ENCODE measurements at regions not wholly inside any gene's neighbourhood (a gene's known extent, or its start where the extent isn't known, plus 50 kb on each side); places are given as distances from the start of the nearest gene placed in this dataset.

DNA sequence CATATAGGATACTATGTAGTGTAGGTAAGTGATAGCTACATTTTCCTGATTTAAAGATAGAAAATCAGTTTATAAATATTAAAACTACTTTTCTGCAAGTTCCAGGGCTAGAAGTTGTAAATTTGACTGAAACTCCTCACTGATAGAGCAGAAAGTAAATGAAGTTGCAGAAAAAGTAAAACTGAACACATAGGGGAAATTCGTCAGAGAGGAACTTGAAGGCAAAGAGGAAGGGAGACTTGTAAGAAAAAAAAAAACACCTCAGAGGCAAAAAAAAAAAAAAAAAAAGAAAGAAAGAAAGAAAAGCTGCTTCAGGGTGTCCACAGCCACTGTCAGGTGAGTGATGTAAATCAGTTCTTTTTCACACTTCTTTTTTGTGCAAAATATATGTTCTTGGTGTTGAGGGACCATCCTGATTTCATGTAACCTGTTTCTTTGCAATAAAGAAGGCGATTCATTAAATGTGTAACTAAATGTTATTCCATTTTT is 336.2 kb upstream of the ZNF462 start:
- Histone ChIP-seq H3K27me3 (ENCODE audit: insufficient read depth, insufficient read length) (no peaks in the 10 kb centered on the region), H3K4me3 (ENCODE audit: insufficient read length, low read depth) (no peak overlapping the region), H3K4me1 (ENCODE audit: insufficient read depth, insufficient read length) (no peaks in the 10 kb centered on the region), H3K36me3 (ENCODE audit: insufficient read depth, insufficient read length, low read length) (no peaks in the 10 kb centered on the region), H3K9me3 (ENCODE audit: insufficient read depth, low read length) (no peaks in the 10 kb centered on the region), H3K9ac (ENCODE audit: insufficient read length, low read depth) (no peak overlapping the region)
- no peak for DNase-seq (ENCODE audit: low read depth, low spot score)
- TF ChIP-seq SUZ12 (IDR thresholded peaks at IDR 0.05; ENCODE audit: extremely low read depth, insufficient read depth, insufficient read length) = no peak
- no peak for TF ChIP-seq ZNF274 (IDR thresholded peaks at IDR 0.05; ENCODE audit: low read depth, low read length)

DNA sequence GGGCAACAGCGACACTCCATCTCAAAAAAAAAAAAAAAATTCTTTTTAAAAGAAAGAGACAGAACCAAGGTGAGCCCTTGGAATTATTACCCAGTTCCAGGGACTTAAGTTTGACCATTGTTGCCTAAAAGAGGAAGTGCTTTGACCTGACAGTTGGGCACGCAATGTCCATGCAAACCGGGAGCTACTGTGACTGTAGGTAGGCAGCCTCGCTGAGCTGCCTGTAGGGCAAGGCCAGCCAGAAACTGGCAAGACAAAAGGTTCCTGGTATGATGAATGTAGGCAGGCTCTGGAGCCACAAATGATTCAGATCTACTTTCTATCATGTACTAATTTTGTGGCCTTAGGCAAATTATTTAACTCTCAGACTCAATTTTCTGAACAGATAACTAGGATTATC is 334.8 kb upstream of the ZNF462 start:
- no peak for DNase-seq (ENCODE audit: low read depth, low spot score)
- no peak for TF ChIP-seq YY1 (IDR thresholded peaks at IDR 0.05; ENCODE audit: insufficient read depth, insufficient read length)
- TF ChIP-seq ZNF274 (IDR thresholded peaks at IDR 0.05; ENCODE audit: low read depth, low read length) = no peak
- no peak for TF ChIP-seq SUZ12 (IDR thresholded peaks at IDR 0.05; ENCODE audit: extremely low read depth, insufficient read depth, insufficient read length)
- H3K36me3 ChIP-seq (ENCODE audit: insufficient read depth, insufficient read length, low read length) = no peaks in the 10 kb centered on the region
- no peaks in the 10 kb centered on the region for H3K27me3 ChIP-seq (ENCODE audit: insufficient read depth, insufficient read length)
- no peak overlapping the region for H3K4me3 ChIP-seq (ENCODE audit: insufficient read length, low read depth)
- no peak overlapping the region for H3K9ac ChIP-seq (ENCODE audit: insufficient read length, low read depth)
- H3K9me3 ChIP-seq (ENCODE audit: insufficient read depth, low read length) = no peaks in the 10 kb centered on the region
- no peaks in the 10 kb centered on the region for H3K4me1 ChIP-seq (ENCODE audit: insufficient read depth, insufficient read length)

DNA sequence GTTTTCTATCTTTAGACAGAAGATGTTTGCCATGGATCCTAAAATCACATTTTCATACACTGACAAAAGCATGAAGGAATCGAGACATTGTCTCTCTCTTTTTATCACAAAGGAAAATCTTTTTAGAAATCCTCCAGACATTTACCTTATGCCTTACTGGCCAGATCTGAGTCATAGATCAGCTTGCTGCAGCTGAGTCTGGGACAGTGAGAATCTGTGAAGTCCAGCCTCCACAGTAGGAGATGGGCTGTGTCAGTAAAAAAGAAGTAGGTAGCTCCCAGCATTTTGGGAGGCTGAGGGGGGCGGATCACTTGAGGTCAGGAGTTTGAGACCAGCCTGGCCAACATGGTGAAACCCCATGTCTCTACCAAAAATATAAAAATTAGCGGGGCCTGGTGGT is 333.4 kb upstream of the ZNF462 start:
- TF ChIP-seq SUZ12 (IDR thresholded peaks at IDR 0.05; ENCODE audit: extremely low read depth, insufficient read depth, insufficient read length) = no peak
- no peak for TF ChIP-seq ZNF274 (IDR thresholded peaks at IDR 0.05; ENCODE audit: low read depth, low read length)
- TF ChIP-seq YY1 (IDR thresholded peaks at IDR 0.05; ENCODE audit: insufficient read depth, insufficient read length) = no peak
- H3K36me3 ChIP-seq (ENCODE audit: insufficient read depth, insufficient read length, low read length) = no peaks in the 10 kb centered on the region
- H3K4me1 ChIP-seq (ENCODE audit: insufficient read depth, insufficient read length) = no peaks in the 10 kb centered on the region
- no peaks in the 10 kb centered on the region for H3K27me3 ChIP-seq (ENCODE audit: insufficient read depth, insufficient read length)
- DNase-seq (ENCODE audit: low read depth, low spot score) = no peak
- H3K9ac ChIP-seq (ENCODE audit: insufficient read length, low read depth) = no peak overlapping the region
- H3K9me3 ChIP-seq (ENCODE audit: insufficient read depth, low read length) = no peaks in the 10 kb centered on the region
- no peak overlapping the region for H3K4me3 ChIP-seq (ENCODE audit: insufficient read length, low read depth)

- no peaks in the 10 kb centered on the region for H3K27me3 ChIP-seq (ENCODE audit: insufficient read depth, insufficient read length)
- H3K9ac ChIP-seq (ENCODE audit: insufficient read length, low read depth) = no peak overlapping the region
- H3K4me3 ChIP-seq (ENCODE audit: insufficient read length, low read depth) = no peak overlapping the region
- TF ChIP-seq SUZ12 (IDR thresholded peaks at IDR 0.05; ENCODE audit: extremely low read depth, insufficient read depth, insufficient read length) = no peak
- TF ChIP-seq ZNF274 (IDR thresholded peaks at IDR 0.05; ENCODE audit: low read depth, low read length) = no peak
- no peak for TF ChIP-seq YY1 (IDR thresholded peaks at IDR 0.05; ENCODE audit: insufficient read depth, insufficient read length)
- no peaks in the 10 kb centered on the region for H3K4me1 ChIP-seq (ENCODE audit: insufficient read depth, insufficient read length)
- H3K36me3 ChIP-seq (ENCODE audit: insufficient read depth, insufficient read length, low read length) = no peaks in the 10 kb centered on the region
- DNase-seq (ENCODE audit: low read depth, low spot score) = no peak
- H3K9me3 ChIP-seq (ENCODE audit: insufficient read depth, low read length) = no peaks in the 10 kb centered on the region
These were observed 331.5 kb upstream of the ZNF462 start for GRCh38 chr9:106531491-106531890.

- no peaks in the 10 kb centered on the region for H3K4me1 ChIP-seq (ENCODE audit: insufficient read depth, insufficient read length)
- TF ChIP-seq SUZ12 (IDR thresholded peaks at IDR 0.05; ENCODE audit: extremely low read depth, insufficient read depth, insufficient read length) = no peak
- no peak for TF ChIP-seq YY1 (IDR thresholded peaks at IDR 0.05; ENCODE audit: insufficient read depth, insufficient read length)
- TF ChIP-seq ZNF274 (IDR thresholded peaks at IDR 0.05; ENCODE audit: low read depth, low read length) = no peak
These were observed 330.5 kb upstream of the ZNF462 start for GRCh38 chr9:106532306-106533015.

DNA sequence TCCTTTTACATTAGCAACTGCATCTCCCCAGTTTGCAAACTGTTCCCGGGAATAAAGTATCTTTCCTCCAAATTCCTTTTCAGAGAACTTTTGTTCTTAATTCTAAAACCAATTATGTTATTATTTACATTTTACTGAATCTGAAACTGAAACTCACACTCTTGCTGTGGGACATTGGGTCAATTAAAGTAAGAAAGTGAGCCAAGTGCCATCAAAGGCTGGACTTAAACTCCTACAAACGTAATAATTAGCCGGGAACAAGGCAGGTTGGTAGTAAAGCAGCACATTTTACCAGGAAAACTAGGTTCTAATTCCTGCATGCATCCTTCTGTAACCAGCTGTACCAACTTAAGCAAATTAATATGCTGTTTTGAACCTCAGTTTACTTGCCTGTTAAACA is 328.2 kb upstream of the ZNF462 start:
- TF ChIP-seq YY1 (IDR thresholded peaks at IDR 0.05; ENCODE audit: insufficient read depth, insufficient read length) (no peak), SUZ12 (IDR thresholded peaks at IDR 0.05; ENCODE audit: extremely low read depth, insufficient read depth, insufficient read length) (no peak), ZNF274 (IDR thresholded peaks at IDR 0.05; ENCODE audit: low read depth, low read length) (no peak)
- H3K4me1 ChIP-seq (ENCODE audit: insufficient read depth, insufficient read length) = no peaks in the 10 kb centered on the region
- no peaks in the 10 kb centered on the region for H3K36me3 ChIP-seq (ENCODE audit: insufficient read depth, insufficient read length, low read length)
- no peaks in the 10 kb centered on the region for H3K9me3 ChIP-seq (ENCODE audit: insufficient read depth, low read length)
- no peak overlapping the region for H3K9ac ChIP-seq (ENCODE audit: insufficient read length, low read depth)
- no peak overlapping the region for H3K4me3 ChIP-seq (ENCODE audit: insufficient read length, low read depth)
- DNase-seq (ENCODE audit: low read depth, low spot score) = no peak
- no peaks in the 10 kb centered on the region for H3K27me3 ChIP-seq (ENCODE audit: insufficient read depth, insufficient read length)

More at GRCh38 chr9:106532306-106533015, 330.5 kb upstream of the ZNF462 start:
- Histone ChIP-seq H3K4me3 (ENCODE audit: insufficient read length, low read depth) (no peak overlapping the region), H3K36me3 (ENCODE audit: insufficient read depth, insufficient read length, low read length) (no peaks in the 10 kb centered on the region), H3K27me3 (ENCODE audit: insufficient read depth, insufficient read length) (no peaks in the 10 kb centered on the region), H3K9ac (ENCODE audit: insufficient read length, low read depth) (no peak overlapping the region), H3K9me3 (ENCODE audit: insufficient read depth, low read length) (no peaks in the 10 kb centered on the region)
- no peak for DNase-seq (ENCODE audit: low read depth, low spot score)

DNA sequence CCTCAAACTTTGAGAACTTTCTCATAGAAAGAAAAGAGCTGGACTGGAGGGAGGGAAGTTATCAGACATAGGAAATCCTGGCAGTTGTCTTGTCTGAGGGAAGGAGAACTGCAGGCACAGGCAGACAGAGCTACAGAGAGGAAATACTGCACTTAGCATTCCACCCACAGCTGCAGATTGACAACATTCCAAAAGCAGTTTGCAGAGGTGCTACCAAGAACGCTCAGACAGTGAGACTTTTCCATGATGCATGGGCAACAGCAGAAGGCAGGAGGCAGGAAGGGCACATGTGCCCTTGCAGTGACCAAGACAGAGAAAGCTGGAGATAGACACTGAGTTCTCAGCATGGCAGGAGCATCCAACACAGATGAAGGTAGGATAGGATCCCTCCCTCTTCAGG is 327.5 kb upstream of the ZNF462 start:
- no peaks in the 10 kb centered on the region for H3K9me3 ChIP-seq (ENCODE audit: insufficient read depth, low read length)
- H3K4me1 ChIP-seq (ENCODE audit: insufficient read depth, insufficient read length) = no peaks in the 10 kb centered on the region
- H3K9ac ChIP-seq (ENCODE audit: insufficient read length, low read depth) = no peak overlapping the region
- no peak for DNase-seq (ENCODE audit: low read depth, low spot score)
- no peaks in the 10 kb centered on the region for H3K36me3 ChIP-seq (ENCODE audit: insufficient read depth, insufficient read length, low read length)
- H3K4me3 ChIP-seq (ENCODE audit: insufficient read length, low read depth) = no peak overlapping the region
- TF ChIP-seq SUZ12 (IDR thresholded peaks at IDR 0.05; ENCODE audit: extremely low read depth, insufficient read depth, insufficient read length) (no peak), YY1 (IDR thresholded peaks at IDR 0.05; ENCODE audit: insufficient read depth, insufficient read length) (no peak), ZNF274 (IDR thresholded peaks at IDR 0.05; ENCODE audit: low read depth, low read length) (no peak)
- H3K27me3 ChIP-seq (ENCODE audit: insufficient read depth, insufficient read length) = no peaks in the 10 kb centered on the region
